ENCODE measurements at regions not wholly inside any gene's neighbourhood (a gene's known extent, or its start where the extent isn't known, plus 50 kb on each side); places are given as distances from the start of the nearest gene placed in this dataset.

DNA sequence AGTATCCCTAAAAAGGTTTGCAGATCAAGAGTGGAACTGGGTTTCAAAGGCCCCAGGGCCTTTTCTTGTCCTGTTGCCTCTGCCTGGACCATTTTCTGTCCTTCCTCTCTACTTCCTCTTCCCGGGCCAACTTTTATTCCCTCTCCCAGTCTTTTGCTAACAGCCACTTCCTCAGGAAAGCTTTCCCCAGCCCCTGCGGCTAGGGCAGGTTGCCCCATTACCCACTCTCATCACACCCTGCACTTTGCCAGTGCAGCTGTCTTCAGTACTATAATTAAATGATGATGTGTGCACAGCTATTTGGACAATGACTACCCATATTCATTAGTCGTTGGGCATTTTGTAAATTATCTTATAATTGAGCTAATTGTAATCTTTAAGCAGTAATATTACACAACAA, 150.5 kb upstream of the THBS1 start:
- TF ChIP-seq, protein P1, sequence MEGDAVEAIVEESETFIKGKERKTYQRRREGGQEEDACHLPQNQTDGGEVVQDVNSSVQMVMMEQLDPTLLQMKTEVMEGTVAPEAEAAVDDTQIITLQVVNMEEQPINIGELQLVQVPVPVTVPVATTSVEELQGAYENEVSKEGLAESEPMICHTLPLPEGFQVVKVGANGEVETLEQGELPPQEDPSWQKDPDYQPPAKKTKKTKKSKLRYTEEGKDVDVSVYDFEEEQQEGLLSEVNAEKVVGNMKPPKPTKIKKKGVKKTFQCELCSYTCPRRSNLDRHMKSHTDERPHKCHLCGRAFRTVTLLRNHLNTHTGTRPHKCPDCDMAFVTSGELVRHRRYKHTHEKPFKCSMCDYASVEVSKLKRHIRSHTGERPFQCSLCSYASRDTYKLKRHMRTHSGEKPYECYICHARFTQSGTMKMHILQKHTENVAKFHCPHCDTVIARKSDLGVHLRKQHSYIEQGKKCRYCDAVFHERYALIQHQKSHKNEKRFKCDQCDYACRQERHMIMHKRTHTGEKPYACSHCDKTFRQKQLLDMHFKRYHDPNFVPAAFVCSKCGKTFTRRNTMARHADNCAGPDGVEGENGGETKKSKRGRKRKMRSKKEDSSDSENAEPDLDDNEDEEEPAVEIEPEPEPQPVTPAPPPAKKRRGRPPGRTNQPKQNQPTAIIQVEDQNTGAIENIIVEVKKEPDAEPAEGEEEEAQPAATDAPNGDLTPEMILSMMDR (IDR thresholded peaks at IDR 0.05 in 4 of 5, conservative IDR thresholded peaks at IDR 0.05 in 1 of 5): no peak
- no peak for TF ChIP-seq POLR2A (IDR thresholded peaks at IDR 0.05)
